ENCODE measurements at regions not wholly inside any gene's neighbourhood (a gene's known extent, or its start where the extent isn't known, plus 50 kb on each side); places are given as distances from the start of the nearest gene placed in this dataset.

DNA sequence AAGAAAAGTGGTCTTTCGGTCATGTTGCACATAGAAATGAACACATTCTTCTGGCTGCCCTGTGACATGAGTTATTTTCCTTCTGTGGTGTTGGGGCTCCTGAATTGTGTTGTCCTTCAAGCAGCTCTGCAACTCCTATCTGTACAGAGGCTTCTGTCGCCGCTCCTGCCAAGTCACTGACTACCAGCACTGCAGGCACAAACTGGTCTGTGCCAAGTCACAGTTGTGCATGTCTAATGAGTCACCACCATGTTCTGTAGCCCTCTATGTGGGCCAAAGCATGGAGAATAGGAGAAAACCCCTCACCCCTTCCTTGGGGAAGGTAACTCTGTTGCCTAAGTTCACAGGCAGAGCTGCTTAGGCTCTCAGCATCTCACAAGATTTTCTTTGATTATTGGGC is 283.3 kb downstream of the RPL10L start (continued):
- TF ChIP-seq ZNF671 (CRISPR knock-in tag; IDR thresholded peaks at IDR 0.05) (no peak), KAT7 (CRISPR knock-in tag; IDR thresholded peaks at IDR 0.05; ENCODE audit: borderline replicate concordance) (no peak)

DNA sequence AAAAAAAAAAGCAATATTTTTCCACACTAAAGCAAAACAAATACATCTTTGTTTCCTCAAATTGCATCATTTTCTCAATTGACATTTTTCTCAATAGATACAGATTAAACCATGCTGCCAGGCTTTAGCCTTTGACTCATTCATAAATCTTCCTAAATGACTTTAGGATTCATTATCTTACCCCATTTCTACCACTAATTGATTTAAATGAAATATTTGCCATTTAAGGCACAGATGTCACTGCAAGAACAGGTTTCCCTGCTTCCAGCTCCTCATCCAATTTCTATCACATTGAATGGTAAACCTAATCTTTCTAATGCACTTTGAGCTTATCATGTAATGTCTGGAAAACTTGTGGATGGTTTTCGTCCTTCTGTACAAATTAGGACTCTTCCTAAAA is 298.7 kb downstream of the RPL10L start:
- Mint-ChIP-seq H3K27ac (no peak overlapping the region), H3K4me3 (no peak overlapping the region), H3K4me1 (no peaks in the 10 kb centered on the region), H3K9me3 (peaks cover 25% of the 10 kb centered on the region), H3K27me3 (ENCODE audit: low read depth) (no peaks in the 10 kb centered on the region; the same call in 1 of the 2 replicates), H3K36me3 (peaks cover 9% of the 10 kb centered on the region)
- POLR2A ChIA-PET: no interaction called here
- DNase-seq (ENCODE audit: low spot score): no peak
- ATAC-seq: no peak
- CTCF ChIA-PET: no interaction called here
- no peak for TF ChIP-seq JAZF1 (CRISPR knock-in tag; IDR thresholded peaks at IDR 0.05)
- no peak for TF ChIP-seq GTF2I (CRISPR knock-in tag; conservative IDR thresholded peaks at IDR 0.05)
- no peak for TF ChIP-seq TEAD4 (CRISPR knock-in tag; IDR thresholded peaks at IDR 0.05)
- no peak for TF ChIP-seq TEAD1 (CRISPR knock-in tag; IDR thresholded peaks at IDR 0.05)
- no peak for TF ChIP-seq ZNF671 (CRISPR knock-in tag; IDR thresholded peaks at IDR 0.05)
- TF ChIP-seq, protein P1, sequence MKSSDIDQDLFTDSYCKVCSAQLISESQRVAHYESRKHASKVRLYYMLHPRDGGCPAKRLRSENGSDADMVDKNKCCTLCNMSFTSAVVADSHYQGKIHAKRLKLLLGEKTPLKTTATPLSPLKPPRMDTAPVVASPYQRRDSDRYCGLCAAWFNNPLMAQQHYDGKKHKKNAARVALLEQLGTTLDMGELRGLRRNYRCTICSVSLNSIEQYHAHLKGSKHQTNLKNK (CRISPR knock-in tag; IDR thresholded peaks at IDR 0.05): no peak
- TF ChIP-seq, protein P2, sequence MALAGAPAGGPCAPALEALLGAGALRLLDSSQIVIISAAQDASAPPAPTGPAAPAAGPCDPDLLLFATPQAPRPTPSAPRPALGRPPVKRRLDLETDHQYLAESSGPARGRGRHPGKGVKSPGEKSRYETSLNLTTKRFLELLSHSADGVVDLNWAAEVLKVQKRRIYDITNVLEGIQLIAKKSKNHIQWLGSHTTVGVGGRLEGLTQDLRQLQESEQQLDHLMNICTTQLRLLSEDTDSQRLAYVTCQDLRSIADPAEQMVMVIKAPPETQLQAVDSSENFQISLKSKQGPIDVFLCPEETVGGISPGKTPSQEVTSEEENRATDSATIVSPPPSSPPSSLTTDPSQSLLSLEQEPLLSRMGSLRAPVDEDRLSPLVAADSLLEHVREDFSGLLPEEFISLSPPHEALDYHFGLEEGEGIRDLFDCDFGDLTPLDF (CRISPR knock-in tag; IDR thresholded peaks at IDR 0.05): no peak
- TF ChIP-seq GABPB1 (CRISPR knock-in tag; IDR thresholded peaks at IDR 0.05): no peak
- TF ChIP-seq, protein P3, sequence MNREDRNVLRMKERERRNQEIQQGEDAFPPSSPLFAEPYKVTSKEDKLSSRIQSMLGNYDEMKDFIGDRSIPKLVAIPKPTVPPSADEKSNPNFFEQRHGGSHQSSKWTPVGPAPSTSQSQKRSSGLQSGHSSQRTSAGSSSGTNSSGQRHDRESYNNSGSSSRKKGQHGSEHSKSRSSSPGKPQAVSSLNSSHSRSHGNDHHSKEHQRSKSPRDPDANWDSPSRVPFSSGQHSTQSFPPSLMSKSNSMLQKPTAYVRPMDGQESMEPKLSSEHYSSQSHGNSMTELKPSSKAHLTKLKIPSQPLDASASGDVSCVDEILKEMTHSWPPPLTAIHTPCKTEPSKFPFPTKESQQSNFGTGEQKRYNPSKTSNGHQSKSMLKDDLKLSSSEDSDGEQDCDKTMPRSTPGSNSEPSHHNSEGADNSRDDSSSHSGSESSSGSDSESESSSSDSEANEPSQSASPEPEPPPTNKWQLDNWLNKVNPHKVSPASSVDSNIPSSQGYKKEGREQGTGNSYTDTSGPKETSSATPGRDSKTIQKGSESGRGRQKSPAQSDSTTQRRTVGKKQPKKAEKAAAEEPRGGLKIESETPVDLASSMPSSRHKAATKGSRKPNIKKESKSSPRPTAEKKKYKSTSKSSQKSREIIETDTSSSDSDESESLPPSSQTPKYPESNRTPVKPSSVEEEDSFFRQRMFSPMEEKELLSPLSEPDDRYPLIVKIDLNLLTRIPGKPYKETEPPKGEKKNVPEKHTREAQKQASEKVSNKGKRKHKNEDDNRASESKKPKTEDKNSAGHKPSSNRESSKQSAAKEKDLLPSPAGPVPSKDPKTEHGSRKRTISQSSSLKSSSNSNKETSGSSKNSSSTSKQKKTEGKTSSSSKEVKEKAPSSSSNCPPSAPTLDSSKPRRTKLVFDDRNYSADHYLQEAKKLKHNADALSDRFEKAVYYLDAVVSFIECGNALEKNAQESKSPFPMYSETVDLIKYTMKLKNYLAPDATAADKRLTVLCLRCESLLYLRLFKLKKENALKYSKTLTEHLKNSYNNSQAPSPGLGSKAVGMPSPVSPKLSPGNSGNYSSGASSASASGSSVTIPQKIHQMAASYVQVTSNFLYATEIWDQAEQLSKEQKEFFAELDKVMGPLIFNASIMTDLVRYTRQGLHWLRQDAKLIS (CRISPR knock-in tag; IDR thresholded peaks at IDR 0.05; ENCODE audit: borderline replicate concordance): no peak
- TF ChIP-seq ZNF219 (CRISPR knock-in tag; IDR thresholded peaks at IDR 0.05; ENCODE audit: borderline replicate concordance): no peak
- TF ChIP-seq NFE2L1 (CRISPR knock-in tag; IDR thresholded peaks at IDR 0.05): no peak

DNA sequence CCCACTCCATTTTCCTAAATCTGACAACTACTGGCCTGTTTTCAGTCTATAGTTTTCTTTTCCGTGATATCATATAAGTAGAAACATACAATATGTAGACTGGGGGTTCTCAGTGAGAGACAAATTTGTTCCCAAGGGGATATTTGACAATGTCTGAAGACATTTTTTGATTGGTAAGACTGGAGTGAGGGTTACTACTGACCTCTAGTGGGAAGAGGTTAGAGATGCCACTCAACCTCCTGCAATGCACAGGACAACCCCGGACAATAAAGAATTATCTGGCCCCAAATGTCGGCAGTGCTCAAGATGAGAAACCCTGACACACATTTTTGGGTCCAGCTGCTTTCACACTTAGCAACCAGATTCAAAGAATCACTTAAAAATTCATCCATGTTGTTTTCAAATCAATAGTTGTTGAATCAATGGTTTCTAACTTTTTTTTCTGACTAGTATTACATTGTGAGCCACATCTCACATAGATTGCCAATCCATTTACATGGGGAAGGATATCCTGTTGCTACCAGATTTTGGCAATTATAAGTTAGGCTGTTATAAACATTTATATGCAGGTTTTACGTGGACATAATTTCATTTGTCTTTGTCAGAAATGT is 307.1 kb downstream of the RPL10L start:
- TF ChIP-seq SOX15 (CRISPR knock-in tag; IDR thresholded peaks at IDR 0.05) (no peak), KAT7 (CRISPR knock-in tag; IDR thresholded peaks at IDR 0.05; ENCODE audit: borderline replicate concordance) (no peak), NFE2L1 (CRISPR knock-in tag; IDR thresholded peaks at IDR 0.05) (no peak), TEAD4 (CRISPR knock-in tag; IDR thresholded peaks at IDR 0.05) (no peak)
- TF ChIP-seq, protein P4, sequence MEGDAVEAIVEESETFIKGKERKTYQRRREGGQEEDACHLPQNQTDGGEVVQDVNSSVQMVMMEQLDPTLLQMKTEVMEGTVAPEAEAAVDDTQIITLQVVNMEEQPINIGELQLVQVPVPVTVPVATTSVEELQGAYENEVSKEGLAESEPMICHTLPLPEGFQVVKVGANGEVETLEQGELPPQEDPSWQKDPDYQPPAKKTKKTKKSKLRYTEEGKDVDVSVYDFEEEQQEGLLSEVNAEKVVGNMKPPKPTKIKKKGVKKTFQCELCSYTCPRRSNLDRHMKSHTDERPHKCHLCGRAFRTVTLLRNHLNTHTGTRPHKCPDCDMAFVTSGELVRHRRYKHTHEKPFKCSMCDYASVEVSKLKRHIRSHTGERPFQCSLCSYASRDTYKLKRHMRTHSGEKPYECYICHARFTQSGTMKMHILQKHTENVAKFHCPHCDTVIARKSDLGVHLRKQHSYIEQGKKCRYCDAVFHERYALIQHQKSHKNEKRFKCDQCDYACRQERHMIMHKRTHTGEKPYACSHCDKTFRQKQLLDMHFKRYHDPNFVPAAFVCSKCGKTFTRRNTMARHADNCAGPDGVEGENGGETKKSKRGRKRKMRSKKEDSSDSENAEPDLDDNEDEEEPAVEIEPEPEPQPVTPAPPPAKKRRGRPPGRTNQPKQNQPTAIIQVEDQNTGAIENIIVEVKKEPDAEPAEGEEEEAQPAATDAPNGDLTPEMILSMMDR (IDR thresholded peaks at IDR 0.05): peak; percentile 33; the same call in 1 of the 2 replicates
- TF ChIP-seq, protein P5, sequence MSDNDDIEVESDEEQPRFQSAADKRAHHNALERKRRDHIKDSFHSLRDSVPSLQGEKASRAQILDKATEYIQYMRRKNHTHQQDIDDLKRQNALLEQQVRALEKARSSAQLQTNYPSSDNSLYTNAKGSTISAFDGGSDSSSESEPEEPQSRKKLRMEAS (CRISPR knock-in tag; IDR thresholded peaks at IDR 0.05): no peak
- Mint-ChIP-seq H3K9me3 (peaks cover 26% of the 10 kb centered on the region), H3K36me3 (peaks cover 5% of the 10 kb centered on the region), H3K4me3 (no peak overlapping the region), H3K27me3 (ENCODE audit: low read depth) (no peaks in the 10 kb centered on the region; the same call in 1 of the 2 replicates), H3K4me1 (no peaks in the 10 kb centered on the region), H3K27ac (no peak overlapping the region)
- ChIA-PET CTCF (no interaction called here), POLR2A (no interaction called here)
- no peak for DNase-seq (ENCODE audit: low spot score)
- ATAC-seq: peak; percentile 95
